NCI-H146 treated with DMSO at 0.1 percent for 48 hours (cell line): ENCODE measurements at regions not wholly inside any gene's neighbourhood (a gene's known extent, or its start where the extent isn't known, plus 50 kb on each side); places are given as distances from the start of the nearest gene placed in this dataset.
"Not testable (repeated sequence)": the region's sequence is repeated elsewhere in the genome, so short reads cannot be mapped to it uniquely, and the experiment has no call there.

Experiments
- DNase-seq: peaks from one replicate; lab custom pipeline; 2025; ENCODE audit not compliant: unreplicated experiment; lab: John Stamatoyannopoulos, UW

DNA sequence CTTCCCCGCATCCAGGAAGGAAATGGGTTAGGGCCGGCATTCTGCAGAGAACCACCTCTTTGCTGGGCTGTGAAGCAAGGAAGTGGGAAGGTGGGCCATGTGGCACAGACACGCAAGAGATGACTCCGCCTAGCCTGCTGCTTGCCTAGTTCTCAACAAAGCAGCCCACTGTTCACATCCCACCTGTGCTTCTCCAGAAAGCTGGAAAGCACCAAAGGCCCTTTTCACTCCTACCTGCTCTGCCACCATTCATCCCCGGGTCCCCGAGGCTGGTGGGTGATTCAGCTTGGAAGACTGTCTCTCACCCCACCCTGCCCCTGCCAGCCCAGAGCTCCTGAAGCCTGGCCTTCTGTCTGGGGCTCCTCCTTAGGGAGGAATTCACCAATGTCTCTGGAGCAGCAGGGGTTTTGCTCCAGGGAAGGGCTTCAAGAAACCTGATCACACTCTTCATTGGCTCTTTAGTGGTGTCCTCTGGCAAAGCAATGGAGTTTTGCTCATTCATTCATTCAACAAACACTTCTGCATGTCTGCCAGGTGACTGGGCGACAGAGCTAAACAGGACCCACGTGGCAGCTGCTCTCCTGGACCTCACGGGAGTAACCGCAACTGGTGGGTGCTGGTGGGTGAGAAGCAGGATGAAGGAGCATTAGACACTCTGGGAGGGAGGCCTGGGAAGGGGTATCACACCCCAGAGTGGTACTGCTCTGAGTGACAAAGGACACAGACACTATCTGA is 145.4 kb upstream of the TLE3 start:
- no peak for DNase-seq

DNA sequence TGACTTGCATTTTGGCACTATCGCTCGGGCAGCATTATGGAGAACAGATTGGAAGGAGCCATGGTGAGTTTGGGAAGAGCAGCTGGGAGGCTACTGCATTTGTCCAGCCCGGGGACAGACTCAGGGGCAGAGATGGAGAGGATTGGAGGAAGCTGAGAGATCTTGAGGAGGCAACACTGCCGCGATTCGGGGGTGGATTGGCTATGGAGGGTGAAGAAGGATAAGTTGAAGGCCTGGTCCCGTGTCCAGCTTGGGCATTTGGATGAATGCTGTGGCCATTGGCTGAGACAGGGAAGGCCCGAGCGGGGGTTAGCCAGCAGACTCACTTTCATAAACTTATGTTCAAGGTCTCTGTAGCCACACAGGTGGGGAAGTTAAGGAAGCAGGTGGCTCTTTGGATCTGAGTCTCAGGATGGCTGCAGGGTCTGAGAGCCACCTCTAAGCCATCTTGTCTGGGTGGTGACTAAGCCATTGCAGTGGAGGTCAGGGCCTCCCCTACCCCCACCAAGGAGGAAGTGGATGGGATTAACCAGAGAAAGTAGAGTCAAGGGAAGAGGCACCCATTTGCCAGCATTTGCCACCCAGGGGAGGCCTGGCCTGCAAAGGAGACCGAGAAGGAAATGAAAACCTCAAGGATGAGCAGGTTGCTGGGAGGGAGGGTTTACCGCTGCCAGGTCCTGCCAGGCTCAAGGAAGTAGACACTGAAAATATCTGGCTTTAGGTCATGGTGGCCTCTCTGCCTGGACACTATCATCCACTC is 144.0 kb upstream of the TLE3 start:
- DNase-seq = no peak

GRCh38 chr15:70240820-70241430 is 143.2 kb upstream of the TLE3 start:
- no peak for DNase-seq

DNA sequence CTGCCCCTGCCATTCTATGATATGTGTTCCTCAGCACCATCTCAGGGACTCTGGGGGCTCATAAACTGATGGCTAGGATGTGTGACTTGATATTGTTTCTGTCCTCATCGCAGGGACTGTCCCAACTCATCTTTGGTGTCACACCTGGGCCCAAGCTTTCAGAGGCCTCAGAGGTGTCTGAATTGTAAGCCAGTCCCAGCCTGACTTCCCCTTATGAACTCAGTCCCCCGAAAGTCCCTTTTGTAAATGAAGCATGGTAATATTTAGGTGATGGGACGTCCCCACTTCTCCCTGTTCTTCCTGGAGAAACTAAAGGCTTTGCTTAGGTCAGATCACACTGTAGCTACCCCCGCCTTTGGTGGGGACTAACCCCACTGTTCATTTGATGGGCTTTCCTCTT is 142.4 kb upstream of the TLE3 start:
- no peak for DNase-seq

DNA sequence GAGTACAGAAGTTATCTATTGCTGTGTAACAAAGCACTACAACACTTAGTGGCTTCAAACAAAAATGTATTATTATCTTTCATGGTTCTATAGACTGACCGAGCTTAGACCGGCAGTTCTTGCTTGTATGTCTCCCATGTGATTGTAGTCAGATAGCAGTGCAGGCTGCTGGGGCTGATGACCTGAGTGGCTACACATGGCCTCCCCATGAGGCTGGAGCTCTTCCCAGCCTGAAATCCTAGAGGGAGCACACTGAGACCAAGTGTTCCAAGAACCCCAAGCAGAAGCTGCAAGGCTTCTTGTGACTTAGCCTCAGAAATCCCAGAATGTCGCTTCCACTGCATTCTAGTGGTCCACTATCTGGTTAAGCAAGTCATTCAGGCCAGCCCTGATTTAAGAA is 141.2 kb upstream of the TLE3 start:
- no peak for DNase-seq

DNA sequence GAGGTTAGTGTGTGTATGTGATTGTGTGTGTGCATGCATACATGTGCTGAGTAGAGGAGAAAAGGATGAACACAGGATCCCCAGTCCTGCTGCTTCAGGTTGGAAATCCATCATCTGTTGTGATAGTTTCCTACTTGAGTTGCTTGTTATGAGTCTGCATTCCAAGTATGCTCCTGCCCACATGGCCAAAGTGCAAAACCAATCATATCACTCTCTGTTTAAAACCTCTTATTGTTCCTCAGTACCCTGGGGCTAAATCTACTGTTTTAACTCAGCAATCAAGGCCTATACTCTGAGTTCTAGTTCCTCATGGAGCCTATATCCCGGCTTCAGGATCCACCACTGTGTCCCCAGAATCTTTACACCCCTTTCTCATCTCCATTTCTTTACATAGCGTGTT is 139.9 kb upstream of the TLE3 start:
- no peak for DNase-seq

- no peak for DNase-seq
Observed at GRCh38 chr15:70236341-70237086, 138.8 kb upstream of the TLE3 start.

DNA sequence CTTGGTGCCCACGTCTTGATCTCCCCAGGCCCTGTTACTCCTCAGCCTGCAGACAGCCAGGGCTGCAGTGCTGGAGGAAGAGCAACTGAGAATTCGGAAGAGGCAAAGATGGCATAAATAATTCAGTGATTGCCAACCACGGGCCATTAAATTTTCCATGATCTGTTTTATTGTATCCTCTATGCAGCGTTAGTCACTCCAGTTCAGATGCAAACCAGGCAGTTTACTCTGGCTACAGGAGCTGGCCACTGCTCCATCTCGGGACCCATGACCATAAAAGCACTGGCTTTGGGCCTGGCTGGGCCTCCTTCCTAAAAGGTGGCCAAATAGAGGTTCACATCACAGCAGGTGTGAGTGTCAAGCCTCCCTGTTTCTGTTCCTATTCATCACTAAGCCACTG is 137.6 kb upstream of the TLE3 start:
- no peak for DNase-seq

DNA sequence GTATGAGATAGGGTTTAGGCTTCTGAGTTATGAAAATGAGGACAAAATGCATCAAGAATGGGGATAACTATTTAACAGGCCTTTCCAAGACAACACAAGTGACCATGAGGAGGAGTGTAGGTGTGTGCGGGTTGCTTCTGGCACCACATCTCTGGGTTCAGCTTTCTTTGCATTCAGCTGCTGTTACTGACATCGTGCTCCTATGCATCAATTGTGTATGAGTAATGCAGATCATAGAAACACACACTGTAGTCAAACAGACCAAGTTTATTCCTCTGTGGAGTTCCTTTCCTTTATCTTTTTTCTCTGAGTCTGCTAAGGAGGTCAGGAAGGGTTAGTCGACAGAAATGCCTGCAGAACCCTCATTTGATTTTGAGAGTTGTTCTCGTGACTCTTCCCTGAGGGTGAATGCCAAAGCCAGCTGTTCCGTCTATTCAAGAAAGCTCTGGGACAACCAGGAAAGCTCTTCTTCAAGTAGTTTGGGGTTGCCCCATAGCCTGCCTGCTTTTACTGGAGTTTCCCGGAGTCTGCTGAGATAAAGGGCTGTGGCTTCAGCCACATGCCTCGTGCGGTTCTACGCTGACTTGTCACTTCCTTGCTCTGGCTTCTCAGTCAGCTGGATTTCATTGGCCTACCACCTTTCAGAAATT is 136.7 kb upstream of the TLE3 start:
- DNase-seq = no peak

DNA sequence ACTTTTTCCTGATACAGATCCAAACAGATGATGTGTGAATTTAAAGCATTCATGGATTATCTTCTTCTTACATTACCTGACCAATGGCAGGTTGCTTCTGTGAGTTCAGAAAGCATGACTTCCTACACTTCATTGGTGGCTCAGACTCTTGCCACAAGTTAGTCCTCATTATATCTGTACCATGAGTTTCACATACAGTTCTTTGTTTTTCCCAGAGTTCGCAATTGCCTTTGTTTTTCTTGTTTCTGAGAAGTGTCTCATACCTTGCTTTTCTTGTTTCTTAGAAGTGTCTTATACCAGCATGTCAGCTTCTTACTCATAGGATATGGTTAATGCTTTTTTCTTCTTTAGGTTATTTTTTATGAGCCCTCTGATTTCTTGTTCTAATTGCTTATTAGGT is 133.8 kb upstream of the TLE3 start:
- DNase-seq = no peak

DNA sequence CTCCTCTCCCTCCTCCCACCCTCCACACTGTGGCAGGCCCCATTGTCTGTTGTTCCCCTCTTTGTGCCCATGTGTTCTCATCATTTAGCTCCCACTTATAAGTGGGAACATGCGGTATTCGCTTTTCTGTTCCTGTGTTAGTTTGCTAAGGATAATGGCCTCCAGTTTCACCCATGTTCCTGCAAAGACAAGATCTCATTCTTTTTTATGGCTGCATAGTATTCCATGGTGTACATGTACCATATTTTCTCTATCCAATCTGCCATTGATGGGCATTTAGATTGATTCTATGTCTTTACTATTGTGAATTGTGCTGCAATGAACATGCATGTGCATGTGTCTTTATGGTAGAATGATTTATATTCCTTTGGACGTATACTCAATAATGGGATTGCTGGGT is 130.2 kb upstream of the TLE3 start:
- DNase-seq = not testable (repeated sequence)

- DNase-seq = no peak
Observed at GRCh38 chr15:70227147-70227546, 129.4 kb upstream of the TLE3 start.

- peak; percentile 75 for DNase-seq
Observed at GRCh38 chr15:70226337-70226980, 128.7 kb upstream of the TLE3 start.

- DNase-seq = no peak
Observed at GRCh38 chr15:70225416-70225815, 127.7 kb upstream of the TLE3 start.

DNA sequence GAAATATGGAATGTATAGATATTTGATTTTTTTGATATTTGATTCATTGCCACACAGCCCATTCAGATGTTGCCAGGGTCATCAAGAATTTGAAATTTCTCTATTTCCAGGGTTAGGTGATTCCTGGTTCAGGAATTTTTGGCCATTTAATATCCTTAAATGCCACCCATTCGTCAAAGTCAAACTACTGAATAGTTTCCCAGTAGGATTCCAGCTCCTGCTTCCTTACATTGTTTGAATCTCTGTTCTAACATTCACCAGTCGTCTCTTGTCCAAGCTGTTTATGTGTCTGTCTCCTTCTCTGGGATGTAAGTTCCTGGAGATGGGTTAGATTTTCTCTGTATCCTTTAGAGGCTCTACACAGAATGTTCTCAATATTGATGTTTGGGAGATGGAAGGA is 124.9 kb upstream of the TLE3 start:
- DNase-seq = no peak

DNA sequence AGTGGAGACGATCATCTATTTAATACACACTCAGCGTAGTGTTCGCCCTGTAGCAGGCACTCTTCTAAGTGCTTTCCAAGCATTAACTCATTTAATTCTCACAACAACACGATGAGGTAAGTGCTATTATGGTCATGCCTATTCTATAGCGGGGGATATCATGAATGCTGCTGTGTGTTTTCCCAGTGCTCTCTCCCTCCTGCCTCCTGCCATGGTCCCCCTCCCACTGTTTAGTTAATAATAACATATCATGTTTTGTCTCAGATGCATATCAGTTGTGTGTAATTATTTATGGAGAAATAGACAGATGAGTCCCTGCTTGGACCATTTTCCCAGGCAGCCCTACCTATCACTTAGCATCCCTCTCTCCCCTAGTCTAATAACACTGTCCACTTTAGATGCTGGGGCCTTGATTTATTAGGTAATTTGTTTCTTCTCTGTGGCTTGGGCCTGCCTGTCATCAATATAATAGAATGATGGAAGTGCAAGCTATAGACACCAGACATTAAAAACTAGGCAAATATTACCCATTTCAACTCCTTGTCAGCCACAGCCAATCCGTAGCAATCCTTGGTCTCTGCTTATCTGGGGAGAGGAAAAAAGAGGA is 122.9 kb upstream of the TLE3 start:
- DNase-seq = no peak

GRCh38 chr15:70219966-70220365 is 122.2 kb upstream of the TLE3 start:
- DNase-seq = no peak

GRCh38 chr15:70219256-70219895 is 121.7 kb upstream of the TLE3 start:
- DNase-seq = no peak
